MM.1S (cell line): ENCODE measurements at regions not wholly inside any gene's neighbourhood (a gene's known extent, or its start where the extent isn't known, plus 50 kb on each side); places are given as distances from the start of the nearest gene placed in this dataset.

Source experiments
- DNase-seq: peaks from one replicate; pipeline ENCODE4 v3.0.0-alpha.2; 2015
- H2AFZ ChIP-seq: fragments of 300-600 bp; sonication (generic); 2 replicates; pipeline ENCODE4 v1.6.0; 2016; ENCODE audit warnings: antibody characterized with exemption, low read length
- H3F3A ChIP-seq: fragments of 300-600 bp; sonication (generic); 2 replicates; pipeline ENCODE4 v1.6.1; 2016; ENCODE audit warnings: mild to moderate bottlenecking, antibody characterized with exemption, low read length, moderate library complexity, mixed read lengths; ENCODE audit not compliant: insufficient read depth
- H3K27ac ChIP-seq: fragments of 300-600 bp; sonication (generic); 2 replicates; pipeline ENCODE4 v1.5.1; 2016; ENCODE audit warnings: mild to moderate bottlenecking, low read length
- H3K27me3 ChIP-seq: fragments of 300-600 bp; sonication (generic); replicated peaks from 2 replicates; pipeline ENCODE4 v1.6.0; 2016; ENCODE audit warnings: low read length; ENCODE audit not compliant: insufficient read depth
- H3K36me3 ChIP-seq: fragments of 300-600 bp; sonication (generic); replicated peaks from 2 replicates; pipeline ENCODE4 v1.6.1; 2016; ENCODE audit warnings: mild to moderate bottlenecking, low read length, mixed read lengths; ENCODE audit not compliant: insufficient read depth
- H3K4me1 ChIP-seq: fragments of 300-600 bp; sonication (generic); 2 replicates; pipeline ENCODE4 v1.6.1; 2016; ENCODE audit warnings: low read length, mixed read lengths
- H3K4me2 ChIP-seq: fragments of 300-600 bp; sonication (generic); 2 replicates; pipeline ENCODE4 v1.6.0; 2016; ENCODE audit warnings: low read depth, low read length
- H3K4me3 ChIP-seq: fragments of 300-600 bp; sonication (generic); 2 replicates; pipeline ENCODE4 v1.5.1; 2016; ENCODE audit warnings: low read length, mixed read lengths
- H3K79me2 ChIP-seq: fragments of 300-600 bp; sonication (generic); 2 replicates; pipeline ENCODE4 v1.6.1; 2016; ENCODE audit warnings: mixed run types, low read length, mixed read lengths
- H3K9ac ChIP-seq: fragments of 300-600 bp; sonication (generic); 2 replicates; pipeline ENCODE4 v1.6.1; 2016; ENCODE audit warnings: low read length, mixed read lengths
- H3K9me2 ChIP-seq: fragments of 300-600 bp; sonication (generic); replicated peaks from 2 replicates; pipeline ENCODE4 v1.6.1; 2016; ENCODE audit warnings: mild to moderate bottlenecking, low read length, mixed read lengths; ENCODE audit not compliant: insufficient read depth
- H3K9me3 ChIP-seq: fragments of 300-600 bp; sonication (generic); replicated peaks from 2 replicates; pipeline ENCODE4 v1.6.1; 2016; ENCODE audit warnings: mild to moderate bottlenecking, low read length, mixed read lengths; ENCODE audit not compliant: insufficient read depth
- H4K20me1 ChIP-seq: fragments of 300-600 bp; sonication (generic); 2 replicates; pipeline ENCODE4 v1.6.1; 2016; ENCODE audit warnings: mild to moderate bottlenecking, low read length, moderate library complexity, mixed read lengths; ENCODE audit not compliant: insufficient read depth
- CTCF ChIP-seq: fragments of 300-600 bp; sonication (generic); IDR thresholded peaks from 2 replicates; pipeline ENCODE4 v1.5.1; 2016; ENCODE audit warnings: antibody characterized with exemption, low read length, mixed read lengths
- EZH2 ChIP-seq: fragments of 300-600 bp; sonication (generic); optimal IDR thresholded peaks from 2 replicates; pipeline ENCODE3; 2017; ENCODE audit warnings: low read depth, mild to moderate bottlenecking, antibody characterized with exemption, low read length, mixed read lengths
- EZH2phosphoT487 ChIP-seq: fragments of 300-600 bp; sonication (generic); IDR thresholded peaks from 2 replicates; pipeline ENCODE4 v1.6.1; 2018; ENCODE audit warnings: antibody characterized with exemption, low read length

DNA sequence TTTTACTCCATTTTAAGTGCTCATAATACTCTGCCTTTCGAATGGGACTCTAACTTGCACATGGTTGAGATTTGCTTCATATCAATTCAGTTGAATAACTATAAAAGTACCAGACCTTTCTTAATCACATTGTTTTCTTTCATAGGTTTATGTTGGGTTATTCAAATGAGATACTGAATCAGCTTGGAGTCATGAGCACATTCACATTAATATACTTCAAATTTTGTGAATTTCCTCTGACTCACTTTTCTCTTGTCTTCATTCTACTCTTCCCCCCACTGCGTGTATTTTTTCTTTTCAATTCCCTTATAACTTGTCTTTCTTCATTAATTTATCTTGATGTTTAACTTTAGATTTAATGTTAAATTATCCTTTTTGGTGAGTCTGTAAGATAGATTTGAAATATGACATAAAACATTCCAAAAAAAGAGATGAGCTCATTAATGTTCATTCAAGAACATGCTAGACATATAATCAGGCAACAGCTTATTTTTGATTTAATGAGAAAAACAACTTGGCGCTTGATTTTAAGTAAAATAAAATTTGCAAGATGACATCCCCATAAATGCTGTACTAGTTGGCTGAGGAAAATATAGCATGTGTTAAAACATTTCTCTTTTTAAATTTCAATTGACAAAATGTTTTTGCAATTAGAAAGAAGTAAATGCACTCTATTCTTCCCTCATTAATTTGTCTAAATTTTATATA, 736.0 kb downstream of the CD109 start:
- H3K9me2 ChIP-seq, result no peaks in the 10 kb centered on the region
- no peaks in the 10 kb centered on the region for H3K27me3 ChIP-seq
- H3K4me3 ChIP-seq, result no peak overlapping the region
- no peaks in the 10 kb centered on the region for H3K4me1 ChIP-seq
- no peaks in the 10 kb centered on the region for H4K20me1 ChIP-seq
- no peak overlapping the region for H3K4me2 ChIP-seq
- TF ChIP-seq CTCF, result no peak
- H3K27ac ChIP-seq, result no peak overlapping the region
- no peak overlapping the region for H3K9ac ChIP-seq
- no peaks in the 10 kb centered on the region for H3K36me3 ChIP-seq
- H3K79me2 ChIP-seq, result no peaks in the 10 kb centered on the region
- no peaks in the 10 kb centered on the region for H3K9me3 ChIP-seq
- no peak overlapping the region for H2AFZ ChIP-seq
- no peak for DNase-seq
- H3F3A ChIP-seq, result no peaks in the 10 kb centered on the region

GRCh38 chr6:74420221-74420620, 724.2 kb downstream of the CD109 start:
- no peaks in the 10 kb centered on the region for H4K20me1 ChIP-seq
- no peak for DNase-seq
- H3K9me2 ChIP-seq, result no peaks in the 10 kb centered on the region
- H3K27me3 ChIP-seq, result no peaks in the 10 kb centered on the region
- no peak overlapping the region for H3K4me2 ChIP-seq
- H2AFZ ChIP-seq, result no peak overlapping the region
- H3K36me3 ChIP-seq, result no peaks in the 10 kb centered on the region
- H3K9me3 ChIP-seq, result no peaks in the 10 kb centered on the region
- H3K4me3 ChIP-seq, result no peak overlapping the region
- H3K79me2 ChIP-seq, result no peaks in the 10 kb centered on the region
- TF ChIP-seq CTCF (no peak), EZH2phosphoT487 (no peak), EZH2 (no peak)
- H3F3A ChIP-seq, result no peaks in the 10 kb centered on the region
- no peaks in the 10 kb centered on the region for H3K4me1 ChIP-seq
- H3K27ac ChIP-seq, result no peak overlapping the region
- no peak overlapping the region for H3K9ac ChIP-seq

DNA sequence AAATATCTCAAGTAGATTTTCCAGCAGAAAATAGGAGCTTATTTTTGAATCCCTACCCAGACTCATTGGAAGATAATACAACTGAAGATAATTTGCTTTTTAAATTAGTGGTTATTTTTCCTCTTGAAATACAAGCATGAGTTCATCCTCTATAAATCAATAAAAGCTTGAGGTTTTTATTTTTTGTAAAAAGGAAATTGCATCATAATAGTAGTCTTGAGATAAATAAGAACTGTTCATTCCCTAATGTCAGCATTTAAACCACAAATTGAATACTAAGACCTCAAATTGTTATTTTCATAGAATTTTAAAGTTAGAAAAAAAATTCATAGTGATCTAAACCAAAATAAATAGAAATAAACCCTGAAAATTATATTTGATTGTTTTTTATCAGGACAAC, 719.1 kb downstream of the CD109 start:
- Histone ChIP-seq H3K27ac (no peak overlapping the region), H2AFZ (no peak overlapping the region), H3K4me2 (no peak overlapping the region), H3K36me3 (no peaks in the 10 kb centered on the region), H3F3A (no peaks in the 10 kb centered on the region), H3K9me3 (no peaks in the 10 kb centered on the region), H3K9me2 (no peaks in the 10 kb centered on the region), H4K20me1 (no peaks in the 10 kb centered on the region), H3K4me1 (no peaks in the 10 kb centered on the region), H3K9ac (no peak overlapping the region), H3K79me2 (no peaks in the 10 kb centered on the region), H3K4me3 (no peak overlapping the region), H3K27me3 (no peaks in the 10 kb centered on the region)
- no peak for DNase-seq
- TF ChIP-seq EZH2 (no peak), CTCF (no peak), EZH2phosphoT487 (no peak)
